ENCODE measurements at regions not wholly inside any gene's neighbourhood (a gene's known extent, or its start where the extent isn't known, plus 50 kb on each side); places are given as distances from the start of the nearest gene placed in this dataset.

DNA sequence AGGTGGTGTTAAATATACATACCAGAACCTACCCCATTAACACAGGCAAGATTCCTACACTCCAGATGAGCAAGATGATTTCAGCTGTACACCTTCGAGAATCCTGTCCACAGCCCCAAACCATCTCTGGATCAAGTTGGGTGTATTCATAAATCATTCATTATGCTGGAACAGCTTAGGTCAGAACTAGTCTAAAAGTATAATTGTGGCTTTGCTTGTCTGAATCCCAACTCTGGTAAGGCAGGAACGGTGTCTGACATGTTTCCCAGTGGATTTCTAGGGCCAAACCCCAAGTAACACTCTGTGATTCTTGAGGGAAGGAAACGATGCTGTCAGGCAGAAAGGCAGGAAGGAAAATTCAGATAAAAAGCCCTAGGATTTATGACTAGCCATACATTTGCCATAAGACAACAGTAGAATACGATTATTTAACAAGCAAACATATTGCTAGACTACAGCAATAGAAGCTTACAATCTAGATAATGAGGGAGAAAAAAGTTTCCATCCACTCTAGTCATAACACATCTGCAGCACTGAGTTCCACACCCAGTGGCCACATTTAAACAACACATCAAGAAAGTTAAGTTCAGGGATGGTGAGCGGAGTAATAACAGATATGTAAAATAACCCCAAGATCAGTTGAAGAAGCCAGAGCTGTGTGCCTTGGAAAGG is 444.8 kb downstream of the RND3 start:
- DNase-seq = no peak

DNA sequence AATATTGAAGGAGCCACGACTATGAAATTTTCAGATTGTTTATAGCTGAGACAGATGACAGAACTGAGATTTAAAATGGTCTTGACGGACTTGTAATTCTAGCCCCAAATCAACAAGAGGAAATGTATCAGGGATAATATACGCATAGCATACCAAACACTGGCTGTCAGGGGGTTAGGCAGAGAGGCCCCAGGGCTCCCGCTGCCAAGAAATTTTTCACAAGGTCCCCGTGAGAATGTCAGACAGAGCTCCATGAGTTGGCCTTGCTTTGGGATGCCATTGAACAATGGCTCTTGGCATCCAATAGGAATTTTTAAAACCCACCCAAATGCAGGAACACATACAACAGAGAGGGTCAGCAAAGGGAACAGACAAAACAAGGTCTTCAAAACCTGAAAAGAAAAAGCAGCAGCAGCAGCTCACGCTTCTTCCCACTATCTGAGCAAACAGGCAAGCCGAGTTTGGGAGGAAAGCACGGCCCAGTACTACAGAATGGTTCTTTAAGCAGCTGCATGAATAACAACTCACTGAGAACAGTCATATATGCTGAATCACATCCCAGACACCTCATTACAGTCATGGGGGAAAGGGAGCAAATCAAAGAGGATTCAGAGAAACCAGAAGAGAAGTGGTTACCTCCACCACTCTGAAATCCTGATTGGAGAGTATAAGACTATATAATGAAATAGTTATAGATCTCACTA is 445.6 kb downstream of the RND3 start:
- no peak for DNase-seq

- DNase-seq = no peak
Measured at GRCh38 chr2:150036622-150037021, 449.0 kb upstream of the MMADHC start.

DNA sequence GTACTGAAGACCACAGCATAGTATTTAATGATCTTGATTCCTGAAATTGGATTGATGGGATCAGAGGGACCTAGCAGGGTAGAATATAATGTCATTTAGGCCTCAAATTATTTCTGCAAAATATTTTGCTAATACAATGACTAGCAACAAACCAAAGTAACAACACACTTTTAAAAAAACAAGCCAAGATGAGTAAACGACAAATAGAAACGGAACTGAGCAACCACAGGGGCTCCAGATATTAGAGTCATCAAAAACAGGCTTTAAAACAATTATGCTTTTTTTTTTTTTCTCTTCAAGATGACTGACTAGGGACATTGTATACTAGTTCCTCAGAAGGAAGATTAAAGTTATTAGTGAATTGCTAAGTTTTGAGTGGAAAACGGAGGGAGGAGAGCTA is 447.1 kb upstream of the MMADHC start:
- no peak for DNase-seq

DNA sequence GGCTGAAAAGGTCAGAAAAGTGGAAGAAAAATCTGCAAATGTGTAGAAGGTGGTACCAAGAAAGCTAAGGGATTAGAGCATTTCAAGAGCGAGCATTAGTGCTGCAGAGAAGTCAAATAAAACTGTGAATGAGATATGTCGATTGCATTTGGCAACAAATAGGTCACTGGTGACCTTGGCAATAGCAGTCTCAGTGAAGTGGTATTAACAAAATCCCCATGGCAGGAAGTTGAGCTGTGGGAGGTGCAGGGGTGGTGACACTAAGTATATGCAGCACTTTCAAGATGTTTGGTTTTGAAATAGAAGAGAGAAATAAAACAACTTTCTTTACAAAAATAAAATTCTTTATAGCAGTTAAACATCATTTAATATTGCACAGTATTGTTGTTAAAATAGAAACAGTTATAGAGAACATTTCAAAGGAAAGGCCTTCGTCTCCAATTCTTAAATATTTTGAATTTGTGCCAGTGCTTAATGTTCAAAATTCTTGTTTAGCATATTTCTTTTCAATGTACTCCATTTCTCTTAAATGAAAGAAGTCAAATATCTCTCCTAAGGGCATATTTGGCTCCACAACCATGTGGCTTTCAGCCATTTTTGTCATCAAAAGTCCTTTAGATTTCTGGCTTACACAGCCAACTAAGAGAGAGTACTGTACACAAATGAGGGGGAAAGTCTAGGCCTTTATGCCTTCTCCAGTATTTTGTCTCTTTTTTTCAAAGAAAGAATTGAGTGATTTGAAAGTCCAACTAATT is 443.0 kb upstream of the MMADHC start:
- no peak for DNase-seq

DNA sequence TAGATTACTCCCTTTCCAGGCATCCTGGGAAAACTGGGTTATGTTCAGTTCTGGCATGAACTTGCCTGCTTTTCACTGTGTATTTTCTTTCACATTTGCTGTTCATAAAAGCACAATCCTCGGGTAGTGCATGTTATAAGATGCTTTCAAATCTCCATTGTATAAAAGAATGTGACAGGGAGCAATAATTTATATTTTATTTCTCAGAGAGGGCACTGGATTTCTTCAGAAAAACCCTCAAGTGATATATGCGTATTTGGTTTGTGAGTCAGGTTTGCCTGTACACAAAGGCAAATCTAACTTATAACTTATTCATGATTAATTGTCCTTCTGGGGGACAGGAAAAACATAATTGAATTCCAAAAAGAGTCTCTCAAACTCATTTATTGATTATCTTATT is 440.7 kb upstream of the MMADHC start:
- no peak for DNase-seq

DNA sequence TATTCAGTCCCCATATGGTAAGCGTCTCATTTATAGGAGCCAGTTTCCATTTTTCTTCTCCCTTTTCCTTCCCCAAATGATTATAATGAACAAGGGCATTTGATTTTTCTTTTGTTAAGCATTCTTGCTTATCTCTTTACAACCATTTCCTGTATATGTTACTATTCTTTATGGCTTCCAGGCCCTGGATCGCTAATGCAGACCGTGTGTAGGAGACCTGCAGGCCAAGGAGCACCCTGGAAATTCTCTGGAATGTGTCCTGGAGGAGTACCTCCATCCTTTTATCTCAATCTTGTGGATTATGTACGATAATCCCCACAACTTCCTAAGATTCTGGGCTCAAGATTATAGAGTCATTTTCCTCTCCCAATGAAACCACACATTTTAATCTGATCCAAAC is 439.6 kb upstream of the MMADHC start:
- DNase-seq = no peak

DNA sequence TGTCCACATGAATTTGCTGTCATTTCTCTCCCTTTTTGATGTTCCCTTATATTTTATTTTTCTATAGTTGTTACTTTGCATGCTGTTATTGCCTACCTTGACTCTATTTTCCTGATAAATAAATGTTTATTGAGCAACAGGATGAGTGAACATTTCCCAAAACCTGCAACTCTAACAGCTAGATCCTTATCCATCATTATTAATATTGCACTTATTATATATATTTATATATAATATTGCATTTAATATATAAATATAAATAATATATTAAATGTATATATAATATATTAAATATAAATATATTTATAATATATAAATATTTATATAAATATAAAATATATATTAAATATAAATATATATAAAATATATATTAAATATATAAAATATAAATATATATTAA is 436.1 kb upstream of the MMADHC start:
- DNase-seq = no peak

DNA sequence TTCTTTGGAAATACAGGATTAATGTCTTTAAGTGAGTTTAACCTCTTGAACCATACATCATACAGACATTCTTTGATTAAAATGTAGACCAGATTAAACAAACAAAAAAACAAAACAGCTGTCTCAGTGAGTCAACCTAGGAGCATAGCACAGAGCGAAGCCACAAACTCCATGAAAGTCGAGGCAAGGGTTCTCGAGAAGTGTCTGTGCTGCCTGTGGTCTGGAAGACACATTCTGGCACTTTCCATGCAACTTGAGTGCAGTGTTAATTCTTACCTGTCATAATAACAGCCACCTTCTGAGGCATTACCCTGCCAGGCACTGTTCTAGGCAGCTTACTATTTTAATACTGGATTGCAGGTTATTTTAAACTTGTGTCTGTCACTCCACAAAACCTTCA is 435.5 kb upstream of the MMADHC start:
- DNase-seq = no peak

- DNase-seq = no peak
Measured at GRCh38 chr2:150020937-150021673, 433.5 kb upstream of the MMADHC start.

GRCh38 chr2:150020221-150020620 is 432.6 kb upstream of the MMADHC start:
- no peak for DNase-seq

- DNase-seq = no peak
Measured at GRCh38 chr2:150019063-150019462, 431.5 kb upstream of the MMADHC start.

DNA sequence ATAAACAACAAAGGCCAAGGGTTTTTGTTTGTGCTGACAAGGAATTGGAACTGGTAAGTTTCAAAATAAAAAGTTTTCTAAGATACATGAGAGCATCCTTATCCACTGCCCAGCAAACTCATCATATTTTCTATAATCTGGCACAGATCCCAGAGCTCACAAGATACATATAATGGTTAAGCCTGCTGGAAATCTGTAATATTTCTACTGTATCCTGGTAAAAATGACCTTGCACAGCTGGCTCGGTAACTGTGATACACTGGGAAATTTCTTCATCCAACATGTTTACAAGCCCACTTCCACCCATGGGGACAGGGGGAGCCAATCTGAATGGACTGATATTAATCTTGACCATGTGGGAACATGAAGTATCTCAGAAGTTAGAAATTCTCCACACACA is 425.4 kb upstream of the MMADHC start:
- DNase-seq = peak; percentile 35 to 63

DNA sequence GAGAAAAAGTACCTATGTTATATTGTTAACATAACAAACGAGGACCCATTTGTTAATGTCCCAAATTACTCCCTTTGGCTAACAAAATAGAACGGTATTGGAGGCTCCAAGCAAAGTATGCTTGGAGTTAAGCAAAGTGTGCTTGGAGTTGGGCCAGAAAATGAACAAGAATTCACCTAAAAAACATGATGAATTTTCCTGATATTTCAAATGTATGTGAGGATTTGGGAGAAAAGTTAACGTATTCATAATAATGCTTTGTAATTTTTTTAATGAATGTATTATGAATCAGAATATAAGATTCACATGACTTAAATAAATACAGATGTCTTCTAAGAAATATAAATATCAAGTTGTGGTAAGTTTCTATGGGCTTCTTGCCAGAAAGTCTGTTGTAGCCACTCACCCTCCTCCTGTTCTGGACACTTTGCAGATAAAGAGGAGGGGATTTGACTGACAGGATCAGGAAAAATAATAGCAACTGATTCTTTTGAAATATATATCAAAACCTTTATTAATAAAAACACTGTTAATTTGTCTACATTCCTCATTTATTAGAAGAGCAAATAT is 423.7 kb upstream of the MMADHC start:
- peak; percentile 51 to 76 for DNase-seq

DNA sequence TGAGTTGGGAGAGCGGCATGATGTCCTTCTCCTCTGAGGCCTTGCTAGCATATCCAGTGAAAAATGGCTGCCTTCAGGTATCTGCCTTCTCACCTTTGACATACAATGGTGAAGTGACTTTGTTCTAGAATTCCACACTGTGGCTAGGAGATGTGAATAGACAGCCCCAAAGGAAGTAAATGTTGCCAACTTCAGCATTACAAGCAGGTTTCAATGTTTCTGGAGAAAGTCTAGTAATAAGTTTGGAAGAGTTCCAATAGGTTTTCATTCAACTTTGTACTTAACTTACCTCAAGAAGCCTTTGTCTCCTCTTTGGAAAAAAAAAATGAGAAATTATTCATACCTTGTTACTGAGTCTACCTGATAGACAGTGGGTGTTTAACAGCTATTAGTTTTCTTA is 421.3 kb upstream of the MMADHC start:
- no peak for DNase-seq

- DNase-seq = no peak
Measured at GRCh38 chr2:150007815-150008430, 420.3 kb upstream of the MMADHC start.

GRCh38 chr2:150006591-150006990 is 419.0 kb upstream of the MMADHC start:
- DNase-seq = no peak

GRCh38 chr2:150003544-150003943 is 416.0 kb upstream of the MMADHC start:
- DNase-seq = no peak

DNA sequence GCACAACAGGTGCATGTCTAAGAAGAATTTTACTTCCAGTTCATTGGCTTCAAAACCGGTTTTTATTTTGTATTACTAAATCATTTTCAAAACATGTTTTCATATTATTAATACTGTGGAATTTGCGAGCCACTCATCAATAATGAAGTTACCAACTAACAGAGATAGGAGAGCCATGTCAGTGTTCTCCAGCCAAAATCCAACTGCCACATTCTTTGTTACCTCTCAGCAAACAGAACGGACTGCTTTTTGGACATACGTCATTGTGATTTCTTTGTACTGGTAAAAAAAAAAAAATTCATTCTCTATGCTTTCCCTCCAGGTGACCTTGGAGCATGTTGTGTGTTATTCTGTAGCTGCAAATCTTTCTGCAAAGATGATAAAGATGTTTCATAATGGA is 414.2 kb upstream of the MMADHC start:
- no peak for DNase-seq

GRCh38 chr2:149996901-149997300 is 409.3 kb upstream of the MMADHC start:
- DNase-seq = no peak

DNA sequence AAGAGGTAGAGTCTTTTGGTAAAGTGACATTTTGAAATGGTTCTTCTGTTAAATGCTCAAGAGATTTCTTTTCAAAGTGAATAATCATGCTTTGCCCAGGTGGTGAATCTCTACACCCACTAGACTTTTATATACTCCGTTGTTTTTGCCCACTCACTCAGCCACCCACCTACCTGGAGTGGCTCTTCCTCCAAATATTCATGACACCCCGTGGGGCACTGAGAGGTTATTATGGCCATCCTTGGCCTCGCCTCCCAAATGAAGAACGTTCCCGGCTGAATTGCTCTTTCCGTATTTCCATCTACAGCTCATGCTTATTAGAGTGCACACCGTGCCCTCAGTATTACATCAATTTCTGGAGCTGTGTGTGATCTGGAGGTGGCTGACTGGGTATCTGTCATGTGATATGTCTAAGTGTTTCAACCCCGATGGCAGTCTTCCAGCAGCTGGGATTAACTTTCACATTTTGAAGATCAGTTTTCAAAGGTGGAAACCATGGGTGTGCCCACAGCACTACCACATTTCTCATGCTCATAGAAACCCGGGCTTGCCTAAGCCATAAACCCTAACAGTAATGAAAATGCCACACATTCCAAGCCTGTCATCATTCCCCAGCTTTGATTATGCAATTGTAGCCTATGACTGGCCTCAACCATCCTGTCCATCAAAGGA is 406.6 kb upstream of the MMADHC start:
- DNase-seq = peak; percentile 62 to 89

GRCh38 chr2:149993316-149993715 is 405.7 kb upstream of the MMADHC start:
- DNase-seq = no peak
